ENCODE measurements at regions not wholly inside any gene's neighbourhood (a gene's known extent, or its start where the extent isn't known, plus 50 kb on each side); places are given as distances from the start of the nearest gene placed in this dataset.

DNA sequence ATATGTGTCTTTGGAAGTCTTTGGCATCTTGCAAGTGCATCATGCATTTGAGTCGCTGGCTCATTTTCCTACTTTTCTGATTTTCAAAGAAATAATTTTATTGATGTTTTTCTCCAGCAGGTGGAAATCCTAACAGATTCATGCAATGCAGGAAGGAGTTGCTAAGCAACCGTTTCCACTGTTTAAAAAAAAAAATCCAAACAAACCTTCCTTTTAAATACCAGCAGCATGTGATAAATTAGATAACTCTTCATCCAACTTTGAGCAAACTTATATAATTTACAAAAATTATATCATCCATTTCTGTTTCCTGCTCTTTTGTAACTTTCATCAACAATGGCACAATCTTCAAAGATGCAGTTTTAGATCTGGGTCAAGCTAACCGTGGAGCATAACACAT lies 364.1 kb downstream of the MFSD1 start:
- DNase-seq (ENCODE audit: low read depth in 4 of 4, low spot score in 2 of 4): no peak

DNA sequence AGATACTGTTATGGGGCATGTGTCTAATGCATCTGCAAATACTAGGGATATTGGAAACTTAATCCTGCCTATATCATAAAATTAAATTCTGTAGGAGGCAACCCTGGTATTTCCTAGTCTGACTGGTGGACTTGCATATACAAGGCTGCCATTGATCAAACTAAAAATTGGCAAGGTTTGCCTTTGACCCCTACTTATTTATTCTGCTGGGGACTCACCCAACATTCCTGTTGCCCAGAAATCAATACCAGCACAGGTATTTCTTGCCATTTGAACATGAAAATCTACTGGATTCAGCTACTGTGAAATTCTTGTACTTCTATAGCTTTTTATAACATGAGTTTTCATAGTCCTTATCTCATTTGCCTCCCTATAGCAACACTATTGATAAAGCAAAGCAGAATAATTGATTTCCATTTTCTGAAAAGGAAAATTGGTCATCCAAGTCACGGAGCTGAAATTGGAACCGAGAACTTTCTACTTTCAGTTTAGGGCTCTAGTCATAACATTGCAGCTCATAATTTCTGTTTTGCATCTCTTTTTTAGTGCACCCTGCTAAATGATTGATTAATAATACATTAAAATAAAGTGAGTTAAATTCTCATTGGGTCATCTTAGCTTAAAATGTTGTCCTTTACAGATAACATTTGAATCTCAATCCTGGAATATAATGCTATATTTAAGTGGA lies 365.2 kb downstream of the MFSD1 start:
- no peak for DNase-seq (ENCODE audit: low read depth in 4 of 4, low spot score in 2 of 4)

DNA sequence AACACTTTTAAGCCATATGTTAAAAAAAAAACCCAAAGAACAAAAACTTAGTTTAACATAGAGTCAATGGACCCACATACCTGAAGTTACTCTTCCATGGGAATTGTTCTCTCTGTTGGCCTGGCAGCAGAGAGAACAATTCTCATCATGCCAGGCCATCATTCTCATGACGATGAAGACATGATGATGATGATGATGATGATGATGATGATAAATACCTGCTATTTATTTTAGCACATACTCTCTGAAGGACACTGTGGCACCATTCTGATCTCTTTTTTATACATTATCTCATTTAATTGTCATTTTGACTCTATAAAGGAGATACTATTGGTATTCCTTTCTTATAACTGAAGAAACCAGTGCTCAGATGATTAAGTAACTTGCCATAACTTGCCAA lies 366.9 kb downstream of the MFSD1 start:
- no peak for DNase-seq (ENCODE audit: low read depth in 4 of 4, low spot score in 2 of 4)

DNA sequence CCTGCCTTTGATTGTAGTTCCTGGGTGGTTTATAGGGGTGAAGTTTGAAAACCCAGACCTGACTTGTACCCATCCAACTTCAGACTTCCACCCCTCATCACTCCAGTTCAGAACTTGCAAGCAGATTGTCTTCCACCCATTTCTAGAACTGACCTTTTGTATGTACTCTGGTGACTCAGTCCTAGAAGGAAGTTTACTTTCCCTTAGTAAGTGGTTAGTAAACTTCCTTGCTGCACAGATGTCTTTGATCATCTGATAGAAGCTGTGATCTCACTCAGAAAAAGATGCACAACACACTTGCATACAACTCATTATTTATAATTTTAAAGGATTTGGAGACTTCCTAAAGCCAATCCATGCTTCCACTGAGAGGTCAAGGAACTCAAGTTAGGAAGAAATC lies 368.0 kb downstream of the MFSD1 start:
- DNase-seq (ENCODE audit: low read depth in 4 of 4, low spot score in 2 of 4): no peak

DNA sequence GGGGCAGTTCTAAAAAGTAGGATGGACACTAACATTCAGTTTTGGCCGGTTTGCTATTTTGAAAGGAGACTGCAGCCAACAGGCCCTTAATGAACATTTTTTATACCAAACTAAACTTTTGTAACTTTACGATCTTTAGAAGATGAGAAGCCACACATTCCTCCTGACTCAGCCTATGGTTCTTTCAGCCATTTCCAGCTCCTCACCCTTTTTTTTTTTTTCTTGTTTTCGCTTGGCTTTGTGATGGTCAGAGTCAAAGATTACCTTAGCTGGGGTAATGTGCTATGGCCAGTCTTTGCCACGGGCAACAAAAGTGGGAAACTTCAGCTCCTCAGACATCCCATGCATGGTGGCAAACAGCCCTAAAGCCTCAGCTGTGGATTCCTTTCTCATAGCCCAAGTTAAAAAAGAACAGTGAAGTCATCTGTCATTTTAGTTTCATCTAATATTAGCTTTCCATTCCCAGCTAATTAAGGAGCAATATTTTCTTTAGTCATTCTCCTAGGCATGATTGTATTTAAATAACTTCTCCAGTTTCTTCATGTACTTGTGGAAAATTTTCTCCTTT lies 368.7 kb downstream of the MFSD1 start:
- no peak for DNase-seq (ENCODE audit: low read depth in 4 of 4, low spot score in 2 of 4)

DNA sequence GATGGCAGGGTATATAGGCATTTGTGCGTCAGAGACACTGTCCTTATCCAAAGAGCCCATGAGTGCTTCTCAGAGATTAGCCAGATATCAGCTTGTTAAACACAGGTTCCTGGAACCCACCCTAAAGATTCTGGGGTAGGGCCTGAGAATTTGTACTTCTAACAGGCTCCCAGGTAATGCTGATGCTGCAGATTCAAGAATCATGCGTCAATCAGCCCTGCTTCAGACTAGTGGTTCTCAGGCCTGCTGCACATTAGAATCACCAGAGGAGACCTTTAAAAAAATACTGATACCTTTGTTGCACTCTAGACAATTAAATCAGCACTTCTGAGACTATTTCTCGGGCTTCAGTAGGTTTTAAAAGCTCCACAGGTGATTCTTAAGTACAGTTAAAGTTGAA lies 369.5 kb downstream of the MFSD1 start:
- DNase-seq (ENCODE audit: low read depth in 4 of 4, low spot score in 2 of 4): no peak

DNA sequence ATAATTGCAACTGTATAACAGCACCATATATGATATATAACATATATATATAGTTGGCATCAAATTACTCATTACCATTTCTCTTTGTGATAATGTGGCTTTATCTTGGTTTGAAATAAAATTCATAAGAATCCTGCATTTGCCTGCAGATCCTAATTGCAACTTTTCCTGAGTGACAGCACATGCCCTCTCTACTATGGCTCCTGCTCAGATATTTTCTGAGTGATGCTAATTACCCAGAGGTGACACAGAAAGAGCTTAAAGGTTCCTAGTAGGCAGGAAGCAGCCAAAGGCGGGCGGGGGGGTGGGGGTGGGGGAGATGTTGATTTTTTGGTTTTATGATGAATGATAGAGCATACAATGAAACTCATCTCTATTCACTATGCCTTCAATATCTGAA lies 370.6 kb downstream of the MFSD1 start:
- DNase-seq (ENCODE audit: low read depth in 4 of 4, low spot score in 2 of 4): no peak

DNA sequence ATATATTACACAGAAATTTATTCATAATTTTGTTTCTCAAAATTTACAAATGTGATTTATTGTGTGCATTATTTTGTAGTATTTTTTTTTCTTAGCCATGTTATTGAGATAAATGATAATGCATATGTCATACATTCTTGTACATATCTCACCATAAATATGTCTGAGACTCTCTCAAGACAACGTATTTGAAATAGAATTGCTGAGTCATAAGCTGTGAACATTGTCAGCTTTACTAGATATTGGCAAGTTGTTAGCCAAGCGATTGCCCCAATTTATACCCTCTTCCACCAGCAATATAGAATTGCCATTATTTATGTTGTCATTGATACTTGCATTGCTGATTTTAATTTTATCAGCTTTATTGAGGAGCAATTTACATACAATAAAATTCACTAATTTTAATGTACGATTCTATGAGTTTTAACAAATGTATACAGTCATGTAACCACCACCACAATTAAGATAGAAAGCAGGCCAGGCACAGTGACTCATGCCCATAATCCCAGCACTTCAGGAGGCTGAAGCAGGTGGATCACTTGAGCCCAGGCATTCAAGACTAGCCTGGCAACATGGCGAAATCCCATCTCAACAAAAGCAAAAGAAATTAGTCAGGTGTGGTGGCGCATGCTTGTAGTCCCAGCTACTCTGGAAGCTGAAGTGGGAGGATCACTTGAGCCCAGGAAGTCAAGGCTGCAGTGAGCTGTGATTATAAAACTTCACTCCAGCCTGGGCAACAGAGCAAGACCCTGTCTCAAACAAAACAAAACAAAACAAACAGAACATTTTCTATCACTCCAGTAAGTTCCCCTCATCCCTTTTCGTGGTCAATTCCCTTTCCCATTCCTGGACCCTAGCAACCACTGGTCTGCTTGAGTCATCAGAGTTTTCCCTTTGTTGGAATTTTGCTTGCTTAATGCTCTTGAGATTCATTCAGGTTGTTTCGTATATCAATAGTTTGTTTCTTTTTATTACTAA lies 373.1 kb downstream of the MFSD1 start:
- no peak for DNase-seq (ENCODE audit: low read depth in 4 of 4, low spot score in 2 of 4)

DNA sequence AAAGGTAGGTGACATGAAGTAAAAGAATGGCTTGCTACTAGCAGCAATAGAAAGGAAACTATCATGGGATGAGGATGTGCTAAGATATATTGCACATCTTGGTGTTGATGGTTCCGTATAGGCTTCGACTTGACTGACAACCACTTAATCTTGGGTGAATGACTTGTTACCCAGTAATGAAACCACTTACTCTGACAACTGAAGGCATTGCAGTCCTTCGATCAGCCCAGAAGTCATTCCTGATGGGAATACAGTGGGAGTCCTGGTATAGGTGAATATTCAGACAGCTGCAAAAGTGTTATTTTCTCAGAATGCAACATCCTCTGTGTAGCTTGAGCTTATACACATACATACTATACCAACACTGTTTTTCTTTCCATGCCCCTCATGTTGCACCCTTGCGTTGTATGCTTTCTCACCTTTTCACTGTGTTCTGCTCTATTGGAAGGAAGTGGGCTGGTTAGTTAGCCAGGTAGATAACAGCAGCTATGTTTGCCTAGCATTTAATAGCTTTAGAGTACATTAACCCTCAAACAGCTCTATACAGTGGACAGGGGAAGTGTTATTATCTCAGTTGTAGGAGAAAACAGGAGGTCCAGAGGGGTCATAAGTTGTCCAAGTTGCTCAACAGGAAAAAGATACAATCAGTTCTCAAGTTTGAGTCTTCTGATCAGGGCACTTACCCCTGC lies 376.5 kb downstream of the MFSD1 start:
- no peak for DNase-seq (ENCODE audit: low read depth in 4 of 4, low spot score in 2 of 4)

DNA sequence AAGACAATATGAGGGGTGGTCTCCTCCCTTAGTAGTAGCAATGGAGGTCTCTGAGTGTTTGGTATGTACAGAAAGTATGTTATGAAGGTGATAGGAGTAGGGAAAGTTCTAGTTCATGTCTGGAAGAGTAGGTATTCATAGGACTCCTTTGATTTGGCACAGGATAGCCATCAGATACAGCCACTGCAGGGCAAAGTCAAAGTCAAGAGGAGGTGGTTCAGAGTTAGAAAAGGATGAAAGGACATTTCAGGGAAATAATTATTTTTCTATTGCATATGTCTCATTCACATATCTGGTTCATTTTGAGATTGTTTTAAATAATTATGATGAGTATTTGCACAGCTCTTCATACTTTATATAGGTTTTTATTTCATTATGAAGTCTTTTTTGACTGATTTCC lies 381.1 kb downstream of the MFSD1 start:
- no peak for DNase-seq (ENCODE audit: low read depth in 4 of 4, low spot score in 2 of 4)

DNA sequence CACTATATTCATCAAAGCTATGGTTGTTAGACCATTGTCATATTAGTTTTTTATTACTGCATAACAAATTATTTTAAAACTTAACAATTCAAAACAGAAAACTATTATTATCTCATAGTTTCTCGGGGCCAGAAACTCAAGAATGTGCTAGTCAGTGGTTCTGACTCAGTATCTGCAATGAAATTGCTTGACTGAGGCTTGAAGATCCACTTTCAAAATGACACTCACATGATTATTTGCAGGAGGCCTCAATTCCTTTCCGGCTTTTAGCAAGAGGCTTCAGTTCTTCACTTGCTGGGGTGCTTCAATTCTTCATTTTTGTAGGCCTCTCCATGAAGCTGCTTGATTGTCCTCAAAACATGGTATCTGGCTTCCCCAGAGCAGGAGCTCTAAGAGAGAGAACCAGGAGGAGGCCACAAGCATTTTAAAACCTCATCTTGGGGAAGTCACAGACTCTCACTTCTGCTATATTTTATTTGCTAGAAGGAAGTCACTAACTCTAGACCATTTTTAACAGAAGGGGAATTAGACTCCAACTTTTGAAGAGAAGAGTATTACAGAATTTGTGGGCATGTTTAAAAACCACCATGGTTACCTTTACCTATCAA lies 383.7 kb downstream of the MFSD1 start:
- no peak for DNase-seq (ENCODE audit: low read depth in 4 of 4, low spot score in 2 of 4)

DNA sequence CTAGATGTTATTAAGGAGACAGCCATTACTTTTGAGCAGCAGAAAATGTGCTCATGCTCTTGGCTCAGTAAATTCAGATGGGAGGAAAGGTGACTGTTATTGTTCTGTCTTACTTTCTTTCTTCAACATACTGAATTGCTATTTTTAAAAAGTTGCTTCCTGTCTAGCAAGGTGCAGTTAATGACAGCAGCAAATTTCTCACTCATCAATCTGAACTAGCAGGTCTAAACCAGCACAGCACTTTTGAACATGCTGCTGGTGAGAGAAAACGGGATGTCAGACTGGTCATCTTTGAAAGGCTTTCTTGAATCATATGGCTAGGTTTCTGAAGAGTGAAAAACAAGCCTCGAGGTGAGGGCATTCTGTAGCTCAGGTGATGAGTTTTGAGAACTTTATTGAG lies 384.7 kb downstream of the MFSD1 start:
- no peak for DNase-seq (ENCODE audit: low read depth in 4 of 4, low spot score in 2 of 4)

DNA sequence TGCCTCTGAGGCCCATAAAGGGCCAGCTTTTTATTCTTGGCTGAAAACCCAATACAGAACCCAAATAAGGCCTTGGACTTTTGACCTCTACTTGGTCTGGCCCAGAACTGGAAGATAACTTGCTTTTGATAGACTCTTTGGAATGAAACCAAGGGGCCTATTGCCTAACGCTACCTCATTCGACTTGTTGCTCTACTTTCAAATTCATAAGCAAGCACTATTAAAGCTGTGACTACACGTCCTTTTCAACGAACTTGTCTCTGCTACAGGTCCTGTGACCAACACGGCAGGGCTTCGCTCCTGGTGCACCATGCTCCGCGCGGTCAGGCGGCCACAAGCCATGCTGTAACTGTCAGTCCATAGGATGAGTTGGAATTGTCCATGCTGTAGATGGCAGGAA lies 385.4 kb downstream of the MFSD1 start:
- no peak for DNase-seq (ENCODE audit: low read depth in 4 of 4, low spot score in 2 of 4)

DNA sequence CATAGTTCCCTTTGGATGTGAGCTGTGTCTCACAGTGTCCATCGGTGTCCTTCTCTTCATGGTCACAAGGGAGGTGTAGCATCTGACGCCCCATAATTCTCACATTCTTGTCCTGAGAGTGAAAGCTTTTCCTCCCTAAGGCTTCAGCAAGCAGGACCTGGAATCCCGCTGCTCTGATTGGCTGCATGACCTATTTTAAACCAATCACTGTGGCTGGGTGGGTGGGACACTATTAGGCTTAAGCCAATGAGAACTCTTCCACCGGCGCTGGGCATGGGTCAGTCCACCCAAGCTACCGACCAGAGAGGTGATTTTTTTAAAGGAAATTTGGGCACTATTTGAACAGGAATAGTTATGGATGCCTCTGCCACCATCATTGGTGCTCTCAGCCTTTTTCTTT lies 385.9 kb downstream of the MFSD1 start:
- no peak for DNase-seq (ENCODE audit: low read depth in 4 of 4, low spot score in 2 of 4)

DNA sequence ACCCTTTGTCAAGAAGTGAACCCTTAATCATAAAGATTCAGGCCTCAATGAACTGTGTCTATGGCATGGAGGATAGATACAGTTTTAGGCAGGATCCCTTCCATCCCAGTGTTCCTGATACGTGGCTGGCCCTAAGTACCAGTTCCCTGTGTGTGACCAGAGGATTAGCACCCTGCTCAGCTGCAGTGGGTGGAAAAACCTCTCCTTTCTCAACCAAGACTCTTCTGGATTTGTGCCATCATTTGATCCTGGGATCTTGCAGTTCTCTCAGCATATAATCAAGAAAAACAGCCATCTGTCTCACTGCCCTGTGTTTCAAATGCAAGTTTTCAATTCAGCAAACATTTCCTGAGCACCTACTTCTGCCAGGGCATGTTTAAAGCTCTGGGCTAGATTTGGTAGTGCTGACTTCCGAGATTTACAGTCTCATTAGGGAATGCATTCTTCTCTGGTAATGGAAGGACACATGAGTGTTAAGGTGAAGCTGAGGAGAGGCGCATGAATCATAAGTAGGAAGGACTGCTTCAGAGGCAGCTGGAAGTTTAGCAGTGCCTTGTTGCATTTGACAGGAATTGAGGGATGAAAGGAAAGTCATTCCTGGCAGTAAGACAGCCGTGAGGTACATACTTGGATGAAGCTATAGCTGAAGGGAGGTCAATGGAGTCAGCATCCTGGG lies 388.3 kb downstream of the MFSD1 start:
- no peak for DNase-seq (ENCODE audit: low read depth in 4 of 4, low spot score in 2 of 4)

DNA sequence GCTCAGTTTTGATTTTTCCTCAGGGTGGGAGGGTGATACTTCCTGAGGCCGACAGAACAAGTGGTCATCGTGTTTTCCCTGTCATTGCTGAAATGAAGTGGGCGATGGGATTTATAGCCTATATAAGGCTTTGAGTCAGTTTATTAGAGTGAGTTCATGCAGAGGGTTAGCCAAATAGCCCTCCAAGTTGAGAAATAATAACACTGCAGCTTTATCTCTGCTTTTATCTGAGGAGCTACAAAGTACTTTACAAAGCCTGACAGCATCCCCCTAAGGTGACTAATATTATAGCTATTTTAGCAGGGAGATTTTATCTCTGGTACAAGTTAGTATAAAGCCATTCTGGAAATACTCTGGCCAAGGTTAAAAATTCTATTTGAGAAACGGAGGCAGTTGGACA lies 389.6 kb downstream of the MFSD1 start:
- no peak for DNase-seq (ENCODE audit: low read depth in 4 of 4, low spot score in 2 of 4)

DNA sequence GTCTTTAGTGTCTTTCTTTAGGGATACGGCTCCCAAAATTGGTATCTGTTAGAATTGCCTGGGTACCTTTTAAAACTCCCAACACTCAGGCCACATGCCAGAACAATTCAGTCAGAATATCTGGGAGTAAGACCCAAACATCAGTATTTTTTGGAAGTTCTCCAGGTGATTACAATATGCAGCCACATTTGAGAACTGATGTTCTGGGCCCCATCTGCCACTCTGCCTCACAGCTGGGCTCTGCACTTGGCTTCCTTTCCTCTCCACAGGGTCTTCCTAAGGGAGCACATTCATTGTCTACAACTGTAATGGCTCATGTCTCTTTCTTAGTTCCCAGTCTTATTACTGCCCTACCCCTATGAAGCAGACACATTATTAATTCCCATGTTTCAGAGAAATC lies 394.5 kb downstream of the MFSD1 start:
- no peak for DNase-seq (ENCODE audit: low read depth in 4 of 4, low spot score in 2 of 4)

DNA sequence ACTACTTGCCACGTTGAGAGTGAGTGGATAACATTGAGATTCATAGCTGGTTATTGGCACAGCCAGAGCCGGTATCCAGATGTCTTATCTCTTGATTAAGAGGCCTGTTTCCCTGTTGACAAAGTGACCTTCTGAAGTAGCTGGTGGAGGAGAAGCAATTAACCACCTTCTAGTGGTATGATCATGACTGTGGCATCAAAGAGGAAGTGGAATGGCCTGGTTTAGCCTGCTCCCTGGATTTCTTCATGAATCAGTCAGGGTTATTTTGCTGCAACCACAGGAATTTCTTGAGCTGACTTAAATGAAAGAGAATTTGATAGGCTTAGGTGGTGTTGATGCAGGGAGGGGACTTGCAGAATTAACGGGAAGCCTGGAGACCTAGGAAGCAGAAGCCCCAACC lies 398.3 kb downstream of the MFSD1 start:
- DNase-seq (ENCODE audit: low read depth in 4 of 4, low spot score in 2 of 4): no peak

DNA sequence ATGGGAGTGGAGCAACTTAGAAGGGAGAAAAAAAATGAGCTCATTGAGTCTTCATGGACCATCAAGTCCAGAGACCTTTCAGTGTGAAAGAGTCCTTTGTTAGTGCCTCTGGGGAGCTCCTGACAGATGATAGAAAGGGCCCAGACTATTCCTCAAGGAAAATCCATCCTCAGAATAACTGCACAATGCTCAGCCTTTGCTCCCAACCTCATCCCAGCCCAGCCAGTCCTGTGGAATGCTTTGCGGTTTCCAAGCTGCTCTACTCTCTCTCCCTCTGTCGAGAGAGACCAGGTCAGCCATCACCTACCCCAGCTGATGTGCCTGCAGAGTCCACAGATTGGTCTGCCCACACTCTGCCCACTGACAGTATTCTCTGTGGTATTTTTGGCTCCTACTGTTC lies 406.2 kb downstream of the MFSD1 start:
- DNase-seq (ENCODE audit: low read depth in 4 of 4, low spot score in 2 of 4): no peak

DNA sequence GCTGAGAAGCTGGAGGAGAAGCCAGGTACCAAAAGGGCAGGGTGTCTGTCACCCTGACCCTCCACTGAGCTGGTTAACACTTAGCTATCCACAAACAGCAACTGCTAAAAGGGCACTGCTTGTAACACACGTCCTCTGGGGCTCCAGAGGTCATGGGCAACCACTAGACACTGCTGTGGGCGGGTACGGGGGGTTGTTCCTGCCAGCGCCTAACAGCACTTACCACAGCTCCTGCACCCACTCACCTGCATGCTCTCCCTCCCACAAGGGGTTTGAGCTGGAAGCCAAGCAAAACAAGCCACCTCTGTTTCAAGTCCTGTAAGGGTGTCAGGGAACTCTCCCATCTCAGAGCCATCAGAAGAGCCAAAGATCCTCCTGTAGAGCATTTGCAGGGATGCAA lies 407.6 kb downstream of the MFSD1 start:
- no peak for DNase-seq (ENCODE audit: low read depth in 4 of 4, low spot score in 2 of 4)

Data from left renal cortex interstitium (tissue), 4 donors.